K562 (cell line): ENCODE measurements at regions not wholly inside any gene's neighbourhood (a gene's known extent, or its start where the extent isn't known, plus 50 kb on each side); places are given as distances from the start of the nearest gene placed in this dataset.

Source experiments
- BDP1 ChIP-seq: IDR thresholded peaks from 3 replicates; pipeline ENCODE4 v1.6.1; 2011; ENCODE audit not compliant: insufficient read length, insufficient read depth
- CBFB ChIP-seq: sonication (generic); formaldehyde crosslinking; IDR thresholded peaks from 2 replicates; pipeline ENCODE4 v1.4.0; 2020; ENCODE audit warnings: mild to moderate bottlenecking, missing genetic modification reagents
- CCAR2 ChIP-seq: fragments of 200-400 bp; formaldehyde crosslinking; IDR thresholded peaks from 2 replicates; pipeline ENCODE4 v1.6.1; 2017; ENCODE audit warnings: mild to moderate bottlenecking, low read depth, low read length
- CTCF ChIP-seq, 3 experiments: IDR thresholded peaks in 2 of 3; conservative IDR thresholded peaks in 1 of 3; 2 replicates each; pipeline ENCODE4 v1.5.1; 2011 to 2012; ENCODE audit warnings: low read length in 3 of 3, mild to moderate bottlenecking in 3 of 3, control low read depth in 2 of 3, improper control_type of control experiment in 1 of 3, inconsistent platforms in 1 of 3, low read depth in 1 of 3, mixed read lengths in 1 of 3, moderate library complexity in 1 of 3; ENCODE audit not compliant: insufficient read depth in 2 of 3
- GATA2 ChIP-seq: sonication (generic); formaldehyde crosslinking; IDR thresholded peaks from 2 replicates; pipeline ENCODE4 v1.4.0; 2020; ENCODE audit warnings: mild to moderate bottlenecking, missing genetic modification reagents
- HNRNPK ChIP-seq: fragments of 200-400 bp; formaldehyde crosslinking; IDR thresholded peaks from one replicate; pipeline ENCODE4 v1.6.1; 2018; ENCODE audit warnings: mild to moderate bottlenecking, low read depth, low read length; ENCODE audit not compliant: poor library complexity, severe bottlenecking
- LARP7 ChIP-seq: fragments of 450-650 bp; IDR thresholded peaks from 2 replicates; pipeline ENCODE4 v1.6.1; 2016
- MCM5 ChIP-seq: fragments of 450-650 bp; IDR thresholded peaks from 2 replicates; pipeline ENCODE4 v1.6.1; 2016; ENCODE audit warnings: low read depth
- POLR2A ChIP-seq: fragments of 450-650 bp; conservative IDR thresholded peaks from 2 replicates; pipeline ENCODE4 v1.6.1; 2016
- RAD21 ChIP-seq, 2 experiments: fragments of 250-450 bp in 1 of 2; fragments of 450-650 bp in 1 of 2; sonication (Bioruptor Pico) in 1 of 2; formaldehyde crosslinking in 1 of 2; IDR thresholded peaks in 1 of 2; conservative IDR thresholded peaks in 1 of 2; 2 replicates each; pipeline versions ENCODE4 v1.4.0 to v1.8.0; 2020 to 2022; ENCODE audit warnings: mild to moderate bottlenecking in 2 of 2, moderate library complexity in 1 of 2
- TAF1 ChIP-seq: IDR thresholded peaks from 2 replicates; pipeline ENCODE4 v1.6.1; 2011; ENCODE audit warnings: mild to moderate bottlenecking, low read length, moderate library complexity; ENCODE audit not compliant: insufficient read depth, control insufficient read depth, severe bottlenecking; ENCODE audit errors: extremely low read depth
- U2AF1 ChIP-seq: fragments of 200-400 bp; formaldehyde crosslinking; optimal IDR thresholded peaks from 2 replicates; pipeline ENCODE3; 2017; ENCODE audit warnings: mild to moderate bottlenecking, low read depth, low read length, moderate library complexity
- ZNF778 ChIP-seq: fragments of 450-650 bp; formaldehyde crosslinking; IDR thresholded peaks from 2 replicates; pipeline ENCODE4 v1.4.0; 2020; ENCODE audit warnings: mild to moderate bottlenecking, moderate library complexity
- TF ChIP-seq, protein P1 (sequence below), 2 experiments: fragments of 450-650 bp; formaldehyde crosslinking in 1 of 2; IDR thresholded peaks; 2 replicates each; pipeline versions ENCODE4 v1.4.0 to v1.6.1; 2014 to 2020; ENCODE audit warnings: mild to moderate bottlenecking in 2 of 2, borderline replicate concordance in 1 of 2, low read depth in 1 of 2

GRCh38 chr2:235382179-235382578 is 111.7 kb upstream of the AGAP1 start:
- TF ChIP-seq CBFB = no peak
- no peak for TF ChIP-seq MCM5
- no peak for TF ChIP-seq BDP1
- TF ChIP-seq GATA2 (CRISPR knock-in tag) = no peak
- no peak for TF ChIP-seq LARP7
- no peak for TF ChIP-seq TAF1
- no peak for TF ChIP-seq HNRNPK
- no peak for TF ChIP-seq ZNF778
- TF ChIP-seq, protein P1, sequence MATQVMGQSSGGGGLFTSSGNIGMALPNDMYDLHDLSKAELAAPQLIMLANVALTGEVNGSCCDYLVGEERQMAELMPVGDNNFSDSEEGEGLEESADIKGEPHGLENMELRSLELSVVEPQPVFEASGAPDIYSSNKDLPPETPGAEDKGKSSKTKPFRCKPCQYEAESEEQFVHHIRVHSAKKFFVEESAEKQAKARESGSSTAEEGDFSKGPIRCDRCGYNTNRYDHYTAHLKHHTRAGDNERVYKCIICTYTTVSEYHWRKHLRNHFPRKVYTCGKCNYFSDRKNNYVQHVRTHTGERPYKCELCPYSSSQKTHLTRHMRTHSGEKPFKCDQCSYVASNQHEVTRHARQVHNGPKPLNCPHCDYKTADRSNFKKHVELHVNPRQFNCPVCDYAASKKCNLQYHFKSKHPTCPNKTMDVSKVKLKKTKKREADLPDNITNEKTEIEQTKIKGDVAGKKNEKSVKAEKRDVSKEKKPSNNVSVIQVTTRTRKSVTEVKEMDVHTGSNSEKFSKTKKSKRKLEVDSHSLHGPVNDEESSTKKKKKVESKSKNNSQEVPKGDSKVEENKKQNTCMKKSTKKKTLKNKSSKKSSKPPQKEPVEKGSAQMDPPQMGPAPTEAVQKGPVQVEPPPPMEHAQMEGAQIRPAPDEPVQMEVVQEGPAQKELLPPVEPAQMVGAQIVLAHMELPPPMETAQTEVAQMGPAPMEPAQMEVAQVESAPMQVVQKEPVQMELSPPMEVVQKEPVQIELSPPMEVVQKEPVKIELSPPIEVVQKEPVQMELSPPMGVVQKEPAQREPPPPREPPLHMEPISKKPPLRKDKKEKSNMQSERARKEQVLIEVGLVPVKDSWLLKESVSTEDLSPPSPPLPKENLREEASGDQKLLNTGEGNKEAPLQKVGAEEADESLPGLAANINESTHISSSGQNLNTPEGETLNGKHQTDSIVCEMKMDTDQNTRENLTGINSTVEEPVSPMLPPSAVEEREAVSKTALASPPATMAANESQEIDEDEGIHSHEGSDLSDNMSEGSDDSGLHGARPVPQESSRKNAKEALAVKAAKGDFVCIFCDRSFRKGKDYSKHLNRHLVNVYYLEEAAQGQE (IDR thresholded peaks at IDR 0.05; ENCODE audit: borderline replicate concordance) = no peak
- TF ChIP-seq, protein P1 (CRISPR knock-in tag; IDR thresholded peaks at IDR 0.05; ENCODE audit: low read depth) = no peak
- TF ChIP-seq POLR2A = no peak
- no peak for TF ChIP-seq CTCF (IDR thresholded peaks at IDR 0.05 in 2 of 3, conservative IDR thresholded peaks at IDR 0.05 in 1 of 3; ENCODE audit: insufficient read depth in 2 of 3, low read depth in 1 of 3, low read length in 3 of 3)
- no peak for TF ChIP-seq RAD21 (CRISPR knock-in tag; conservative IDR thresholded peaks at IDR 0.05 in 1 of 2, IDR thresholded peaks at IDR 0.05 in 1 of 2)
- TF ChIP-seq CCAR2 = no peak
- no peak for TF ChIP-seq U2AF1
